ENCODE measurements at regions not wholly inside any gene's neighbourhood (a gene's known extent, or its start where the extent isn't known, plus 50 kb on each side); places are given as distances from the start of the nearest gene placed in this dataset.

DNA sequence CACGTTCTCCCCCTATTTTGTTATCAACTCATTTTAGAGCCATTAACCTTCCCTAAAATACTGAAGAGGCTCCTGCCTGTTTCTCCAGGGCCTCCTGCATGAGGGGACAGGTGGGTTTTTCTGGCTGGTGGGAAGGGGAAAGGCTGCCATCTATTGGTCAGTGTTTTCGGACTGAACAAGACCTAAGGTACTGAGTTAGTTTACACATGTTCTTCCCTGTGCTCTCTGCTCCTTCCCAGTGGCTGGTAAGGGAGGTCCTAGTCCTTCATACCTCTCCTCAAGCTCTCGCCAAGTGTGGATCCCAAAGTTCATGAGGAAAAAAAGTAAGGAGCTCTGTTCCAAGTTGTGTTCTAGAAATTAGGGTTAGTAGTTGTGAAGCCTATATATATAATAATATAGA is 357.5 kb downstream of the FSCB start:
- DNase-seq (ENCODE audit: low spot score), result peak; percentile 47

DNA sequence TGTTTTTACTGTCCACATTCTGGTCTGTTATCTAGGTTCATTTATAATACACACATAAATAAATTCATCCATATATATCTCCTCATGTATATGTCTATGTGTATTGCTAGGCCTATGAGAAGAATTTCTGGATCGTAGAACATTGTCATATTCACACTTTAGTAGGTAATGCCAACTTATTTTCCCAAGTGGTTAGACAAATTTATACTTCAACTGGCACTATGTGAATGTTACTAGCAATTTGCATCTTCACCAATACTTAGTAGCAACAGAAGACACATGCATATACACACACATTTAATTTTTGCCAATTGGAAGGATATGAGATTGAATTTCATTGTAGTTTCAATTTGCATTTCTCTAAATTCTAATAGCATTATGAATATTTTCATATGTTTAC is 365.1 kb downstream of the FSCB start:
- DNase-seq (ENCODE audit: low spot score), result no peak

DNA sequence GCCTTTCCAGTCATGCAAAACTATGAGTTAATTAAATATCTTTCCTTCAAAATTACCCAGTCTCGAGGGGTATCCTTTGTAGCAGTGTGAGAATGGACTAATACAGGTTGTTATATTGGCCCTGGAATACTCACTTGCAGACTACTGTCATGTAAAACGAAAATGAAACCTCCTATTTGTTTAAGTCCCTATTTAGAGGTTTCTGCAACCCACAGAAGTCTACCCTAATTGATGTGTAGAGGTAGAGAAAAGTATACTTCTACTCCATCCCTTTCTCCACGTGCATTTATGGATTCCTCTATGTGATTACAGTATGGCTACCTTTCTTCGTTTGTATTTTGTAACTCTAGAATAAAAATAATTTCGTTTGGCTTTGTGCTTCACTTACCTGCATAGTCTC is 371.1 kb downstream of the FSCB start:
- no peak for DNase-seq (ENCODE audit: low spot score)

DNA sequence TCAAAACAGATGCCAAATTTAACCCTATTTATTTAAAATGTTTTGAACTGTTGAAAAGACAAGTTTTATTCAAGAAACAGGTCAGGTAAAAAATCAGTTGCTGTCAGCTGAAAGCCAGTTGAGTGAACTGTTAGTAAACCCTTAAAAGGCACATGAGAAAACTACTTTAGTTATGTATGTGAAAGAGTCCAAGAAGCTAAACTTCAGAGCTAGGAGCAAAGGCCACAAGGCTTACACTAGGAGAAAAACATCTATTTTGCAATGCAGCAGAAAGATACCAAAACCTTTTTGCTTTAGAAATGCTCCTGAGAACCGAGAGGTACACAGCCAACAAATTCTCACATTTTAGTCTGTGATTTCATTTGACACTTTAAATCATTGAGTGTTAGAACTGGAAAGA is 375.2 kb downstream of the FSCB start:
- DNase-seq (ENCODE audit: low spot score), result no peak

DNA sequence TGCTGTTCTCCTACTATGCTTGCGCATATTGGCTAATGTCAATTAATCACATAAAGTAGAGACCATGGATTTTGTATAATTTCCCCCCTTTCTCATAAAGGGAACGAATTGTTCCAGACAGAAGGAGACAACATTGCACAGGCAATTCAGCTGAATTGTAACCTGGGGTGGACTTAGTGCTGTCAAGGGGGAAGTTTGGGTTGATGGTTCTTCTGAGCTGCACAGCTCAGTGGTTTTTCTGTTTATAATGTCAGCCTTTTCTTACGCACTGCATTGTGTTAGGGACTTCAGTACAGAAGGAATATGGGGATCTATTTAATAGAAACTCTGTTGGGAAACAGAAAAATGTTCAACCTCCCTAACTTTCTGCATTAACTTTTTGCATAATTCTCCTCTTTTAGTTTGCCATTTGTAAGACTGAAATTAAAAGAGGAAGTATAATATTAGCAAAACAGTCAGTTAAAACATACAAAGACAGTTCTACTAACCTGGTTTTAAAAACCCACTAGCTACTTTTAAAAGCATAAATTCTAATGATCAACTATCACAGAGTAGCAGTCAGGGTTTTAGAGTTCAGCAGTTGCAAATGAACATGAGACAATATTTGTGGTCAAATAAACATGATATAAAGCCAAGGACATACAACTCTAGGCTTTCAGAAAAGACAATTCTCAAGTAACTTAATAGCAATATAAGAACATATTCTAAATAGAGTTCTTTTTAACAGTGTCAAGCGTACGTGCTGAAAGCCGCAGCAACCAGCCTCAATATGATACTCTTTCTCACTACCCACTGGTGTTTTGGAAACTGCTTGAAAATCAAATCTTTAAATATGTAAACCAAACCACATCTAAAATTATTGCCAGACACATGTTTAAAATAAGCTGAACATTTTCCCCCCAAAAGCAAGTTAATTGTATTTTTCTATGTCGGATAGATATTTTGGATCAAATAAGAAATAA is 393.0 kb downstream of the FSCB start:
- no peak for DNase-seq (ENCODE audit: low spot score)

DNA sequence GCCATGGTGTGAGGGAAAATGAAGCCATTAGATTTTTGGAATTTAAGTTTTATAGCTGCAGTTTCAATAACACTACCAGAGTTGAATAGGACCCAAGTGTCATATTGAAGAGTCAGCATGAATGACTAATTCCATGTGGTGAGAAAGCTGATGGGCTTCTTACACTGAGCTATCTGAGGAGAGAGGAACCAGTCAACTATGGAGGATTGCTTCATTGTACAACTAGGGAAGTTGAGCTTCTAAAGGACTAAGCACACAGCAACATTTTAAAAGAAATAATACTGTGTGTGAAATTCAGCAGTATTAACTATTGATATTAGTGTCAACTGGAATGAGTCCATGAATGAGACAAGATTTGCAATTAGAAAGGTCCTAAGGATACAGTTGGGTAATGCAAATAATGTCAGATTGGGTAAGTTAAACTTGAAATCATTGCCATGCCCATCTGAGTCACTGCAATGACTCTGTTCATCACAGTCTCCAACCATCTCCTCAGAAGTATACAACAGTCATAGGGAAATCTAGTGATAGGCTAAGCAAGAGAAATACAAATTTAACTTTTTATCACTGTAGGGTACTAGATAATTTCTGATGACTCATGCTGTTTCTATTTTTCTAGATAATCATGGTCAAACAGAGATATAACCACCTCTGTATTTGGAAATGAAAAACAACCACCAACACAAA is 394.2 kb downstream of the FSCB start:
- DNase-seq (ENCODE audit: low spot score), result no peak

DNA sequence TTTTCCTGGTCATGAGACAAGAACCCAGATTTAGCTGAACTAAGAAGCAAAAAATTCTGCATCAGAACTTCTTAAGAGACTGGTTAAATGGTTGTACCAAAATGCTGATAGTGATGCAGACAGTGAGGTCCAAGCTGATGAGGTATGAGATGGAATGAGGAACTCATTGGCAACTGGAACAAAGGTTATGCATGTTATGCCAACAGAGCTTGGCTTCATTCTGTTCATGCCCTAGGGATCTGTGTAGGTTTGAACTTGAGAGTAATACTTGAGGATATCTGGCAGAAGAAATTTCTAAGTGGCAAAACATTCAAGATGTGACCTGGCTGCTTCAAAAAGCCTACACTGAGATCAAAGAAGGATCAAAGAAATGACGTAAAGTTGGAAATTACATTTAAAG is 398.0 kb downstream of the FSCB start:
- DNase-seq (ENCODE audit: low spot score), result no peak

DNA sequence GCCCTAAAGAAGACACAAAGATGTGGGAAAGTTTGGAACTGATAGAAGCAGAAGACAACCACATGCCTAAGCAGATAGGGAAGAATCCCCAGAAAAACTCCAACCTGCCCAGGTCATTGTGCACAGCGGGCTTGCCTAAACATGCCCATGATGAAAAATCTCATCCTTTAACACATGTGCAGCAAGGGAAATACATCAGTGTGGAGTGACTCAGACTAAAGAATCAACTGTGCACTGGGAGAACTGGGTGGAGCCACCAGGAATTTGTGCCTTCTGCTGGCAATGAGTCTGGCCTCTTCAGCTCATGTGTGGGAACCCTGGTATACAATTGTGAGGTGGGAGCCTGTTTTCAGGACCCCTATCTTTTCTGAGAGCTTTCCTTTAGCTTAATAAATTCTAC is 398.5 kb downstream of the FSCB start:
- DNase-seq (ENCODE audit: low spot score), result no peak

DNA sequence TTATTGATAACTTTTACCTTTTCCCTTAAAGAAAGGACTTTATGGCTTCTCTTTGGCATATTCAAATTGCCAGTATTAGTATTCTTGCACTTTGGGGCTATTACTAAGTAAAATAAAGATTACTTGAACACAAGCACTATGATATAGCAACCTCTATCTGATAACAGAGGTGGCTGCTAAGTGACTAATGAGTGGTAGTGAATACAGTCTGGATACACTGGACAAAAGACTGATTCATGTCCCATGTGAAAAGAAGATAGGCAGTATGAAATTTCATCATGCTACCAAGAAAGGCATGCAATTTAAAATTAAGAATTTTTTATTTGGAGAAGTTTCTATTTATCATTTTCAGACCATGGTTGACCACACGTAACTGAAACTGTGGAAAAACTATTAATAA is 399.9 kb downstream of the FSCB start:
- no peak for DNase-seq (ENCODE audit: low spot score)

DNA sequence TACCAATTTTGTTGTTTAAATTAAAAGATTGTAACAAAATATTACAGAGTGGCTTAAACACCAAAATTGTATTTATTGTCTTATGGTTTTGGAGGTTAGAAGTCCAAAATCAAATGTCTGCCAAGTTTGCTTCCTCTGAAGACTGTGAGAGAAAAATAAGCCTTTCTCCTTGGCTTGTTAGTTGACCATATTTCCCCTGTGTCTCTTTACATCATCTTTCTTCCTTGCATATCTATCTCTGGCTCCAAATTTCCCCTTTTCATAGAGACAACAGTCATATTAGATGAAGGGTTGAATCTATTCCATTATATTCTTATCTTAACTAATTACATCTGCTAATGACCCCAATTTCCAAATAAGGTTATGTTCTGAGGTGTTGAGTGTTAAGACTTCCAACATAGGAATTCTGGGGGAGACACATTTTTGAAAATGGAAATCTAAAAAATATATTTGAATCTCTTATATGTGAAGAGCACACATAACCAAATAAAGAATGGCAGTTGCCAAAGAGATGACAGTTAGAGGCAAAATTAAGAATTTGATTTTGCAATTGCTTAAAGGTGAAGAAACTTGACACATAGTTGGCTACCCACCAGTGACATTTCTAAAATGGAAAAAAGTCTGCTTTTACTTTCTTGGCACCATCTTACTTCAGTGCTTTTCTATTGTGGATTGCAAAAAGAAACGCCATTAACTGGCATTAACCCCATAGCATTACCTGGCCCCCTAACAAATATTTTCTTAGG is 407.2 kb downstream of the FSCB start:
- DNase-seq (ENCODE audit: low spot score), result no peak

DNA sequence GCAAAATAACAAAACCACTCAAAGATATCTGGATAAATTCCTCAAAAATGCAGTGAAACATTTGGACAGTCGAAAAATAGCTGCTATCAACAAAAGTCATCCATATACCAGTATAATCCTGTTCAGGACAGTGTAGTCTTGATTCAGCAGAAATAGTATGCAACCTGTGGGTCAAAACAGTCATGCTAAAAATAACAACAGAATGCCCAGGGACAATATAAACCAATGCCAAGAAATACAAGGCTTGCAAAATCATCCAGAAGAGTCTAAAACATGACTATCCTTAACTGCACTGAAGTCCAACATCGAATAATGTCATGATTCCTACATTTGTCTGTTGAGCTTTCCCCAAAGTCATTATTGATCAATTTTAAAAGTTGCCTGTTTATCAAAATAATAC is 425.9 kb downstream of the FSCB start:
- DNase-seq (ENCODE audit: low spot score), result no peak

DNA sequence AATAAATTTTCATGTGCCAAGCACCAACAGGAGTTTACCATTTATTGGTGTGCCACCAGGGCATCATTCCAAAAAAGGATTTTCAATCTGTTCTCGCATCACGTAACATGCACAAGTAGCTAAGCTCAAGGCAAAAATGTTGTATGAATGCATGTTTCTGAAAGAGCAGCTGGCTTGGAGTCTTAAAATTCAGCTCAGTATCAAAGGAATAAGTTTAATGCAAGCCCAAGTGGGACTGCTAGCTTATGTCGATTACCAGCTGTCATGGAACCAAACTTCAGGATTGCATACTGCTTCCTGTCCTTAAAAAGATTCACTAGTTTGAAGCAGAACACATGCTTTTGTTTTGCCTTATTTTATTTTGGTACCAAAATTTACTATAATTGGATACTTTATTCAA is 437.0 kb downstream of the FSCB start:
- DNase-seq (ENCODE audit: low spot score), result no peak

DNA sequence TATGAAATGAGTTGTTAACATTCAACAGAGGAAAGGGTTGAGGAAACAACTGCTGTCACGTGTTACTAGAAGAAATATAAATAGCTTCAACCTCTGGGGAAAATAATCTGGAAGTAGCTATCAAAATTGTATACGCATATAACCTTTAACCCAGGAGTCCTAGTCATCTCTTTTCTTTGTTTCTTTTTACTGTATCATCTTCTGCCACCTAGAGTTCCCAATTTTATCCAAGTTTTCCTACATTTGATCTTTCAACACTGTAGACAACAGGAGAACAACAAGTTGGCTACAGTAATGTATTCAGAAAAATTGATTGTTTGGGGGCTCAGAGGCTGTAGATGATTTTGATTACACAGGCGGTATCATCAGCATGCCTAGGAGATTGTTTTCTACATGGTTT is 453.7 kb downstream of the FSCB start:
- DNase-seq (ENCODE audit: low spot score), result no peak

DNA sequence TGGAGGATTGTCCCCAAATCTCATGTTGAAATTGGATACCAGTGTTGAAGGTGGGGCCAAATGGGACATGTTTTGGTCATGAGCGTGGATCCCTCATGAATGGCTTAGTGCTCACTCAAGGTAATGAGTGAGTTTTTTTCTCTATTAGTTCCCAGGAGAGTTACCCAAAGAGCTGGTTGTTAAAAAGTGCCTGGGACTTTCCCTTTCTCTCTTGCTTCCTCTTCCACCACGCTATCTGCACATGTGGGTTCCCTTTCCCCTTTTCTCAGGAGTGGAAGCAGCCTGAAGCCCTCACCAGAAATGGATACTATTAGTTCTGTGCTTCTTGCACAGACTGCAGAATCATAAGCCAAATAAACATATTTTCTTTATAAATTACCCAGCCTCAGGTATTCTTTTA is 465.4 kb downstream of the FSCB start:
- DNase-seq (ENCODE audit: low spot score), result no peak

DNA sequence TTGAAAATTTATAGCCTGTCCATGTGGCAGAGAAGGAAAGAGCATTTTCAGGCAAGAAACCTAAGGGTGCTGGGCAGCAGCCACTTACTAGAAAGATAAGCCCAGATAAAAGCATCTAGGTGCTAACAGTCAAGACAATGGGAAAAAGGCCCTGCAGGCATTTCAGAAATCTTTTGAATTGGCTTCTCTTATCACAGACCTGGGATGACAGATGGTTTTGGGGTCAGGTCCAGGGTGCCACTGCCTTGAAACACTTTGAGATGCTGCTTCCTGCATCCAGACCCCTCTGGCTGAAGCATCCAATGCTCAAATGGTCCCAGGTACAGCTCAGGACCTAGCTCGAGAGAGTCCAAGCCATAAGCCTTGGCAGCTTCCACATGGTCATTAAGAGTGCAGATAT is 466.5 kb downstream of the FSCB start:
- no peak for DNase-seq (ENCODE audit: low spot score)

DNA sequence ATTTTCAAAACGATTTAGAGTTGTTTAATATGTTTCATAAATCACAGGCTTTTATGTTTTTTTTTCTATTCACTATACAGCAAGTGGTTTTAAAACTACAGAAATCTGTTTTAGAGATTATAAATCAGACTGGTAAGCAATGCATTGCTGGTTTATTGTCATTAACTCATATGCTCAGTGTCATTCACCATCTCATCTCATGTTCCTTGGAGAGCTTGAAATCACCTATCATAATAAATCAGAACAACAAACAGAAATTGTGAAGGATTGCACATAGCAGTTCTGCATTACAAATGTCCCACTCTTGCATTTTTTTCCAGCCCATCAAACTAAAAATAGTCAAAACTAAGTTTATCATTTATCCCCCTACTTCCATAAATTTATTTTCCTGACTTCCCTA is 470.8 kb downstream of the FSCB start:
- no peak for DNase-seq (ENCODE audit: low spot score)

DNA sequence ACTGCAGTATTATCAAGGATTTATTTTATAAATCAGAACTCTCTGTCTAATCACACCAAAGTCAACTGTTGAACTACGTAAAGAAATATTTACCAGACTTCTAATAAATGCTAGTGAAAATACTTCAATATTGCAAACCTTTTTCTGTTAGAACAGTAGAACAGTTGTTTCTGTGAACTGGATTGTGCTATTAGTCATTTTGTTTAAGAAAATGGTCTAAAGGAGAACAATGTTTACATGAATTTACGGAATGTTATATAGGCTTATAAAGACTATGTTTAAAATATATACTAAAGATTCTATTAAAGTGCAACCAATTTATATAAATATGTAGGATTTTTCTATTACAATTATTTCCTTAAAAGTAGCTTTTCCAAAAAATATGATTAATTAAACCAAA is 471.4 kb downstream of the FSCB start:
- no peak for DNase-seq (ENCODE audit: low spot score)

DNA sequence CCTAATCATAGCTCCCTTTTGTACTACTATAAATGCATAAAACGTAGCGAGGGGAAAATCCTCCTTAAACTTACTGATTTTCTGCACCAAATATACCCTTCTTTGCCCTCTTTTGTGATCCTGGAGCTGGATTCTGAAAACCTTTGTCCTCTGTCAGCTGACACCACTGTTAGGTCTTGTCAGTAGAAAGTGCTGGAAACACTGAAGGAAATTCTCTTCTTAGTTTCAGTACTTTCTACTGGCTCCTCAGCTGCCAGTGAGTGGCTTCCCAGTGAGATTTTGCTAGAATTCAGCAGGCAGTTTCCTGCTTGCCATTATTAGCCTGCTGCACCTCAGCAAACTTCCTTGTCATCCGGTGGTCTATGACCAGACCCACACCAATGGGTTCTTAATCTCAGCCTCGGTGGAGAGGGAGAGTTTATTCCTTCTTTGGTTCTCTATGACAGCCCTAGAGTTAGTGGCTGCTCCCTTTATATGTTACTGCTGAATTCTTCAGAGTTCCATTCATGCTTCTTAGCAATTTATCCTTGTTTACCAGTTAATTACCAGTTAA is 476.2 kb downstream of the FSCB start:
- no peak for DNase-seq (ENCODE audit: low spot score)

DNA sequence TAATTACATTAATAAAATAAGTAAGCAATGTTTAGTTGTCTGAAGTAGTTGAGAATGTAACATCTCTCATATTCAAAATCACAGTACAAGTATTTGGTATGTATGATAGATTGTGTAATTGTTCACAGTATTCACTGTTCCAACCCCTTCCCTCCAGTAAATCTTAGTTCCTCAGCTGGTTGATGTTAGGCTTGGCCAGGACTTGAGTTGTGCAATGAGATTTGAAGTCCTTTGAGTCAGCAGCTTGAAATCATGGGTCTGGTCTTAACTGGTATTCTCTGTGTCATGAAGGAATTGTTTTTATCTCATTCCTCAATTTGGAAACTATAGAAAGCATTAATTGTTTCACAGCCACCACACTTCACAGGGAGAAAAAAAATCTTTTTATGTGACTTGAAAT is 477.1 kb downstream of the FSCB start:
- no peak for DNase-seq (ENCODE audit: low spot score)

DNA sequence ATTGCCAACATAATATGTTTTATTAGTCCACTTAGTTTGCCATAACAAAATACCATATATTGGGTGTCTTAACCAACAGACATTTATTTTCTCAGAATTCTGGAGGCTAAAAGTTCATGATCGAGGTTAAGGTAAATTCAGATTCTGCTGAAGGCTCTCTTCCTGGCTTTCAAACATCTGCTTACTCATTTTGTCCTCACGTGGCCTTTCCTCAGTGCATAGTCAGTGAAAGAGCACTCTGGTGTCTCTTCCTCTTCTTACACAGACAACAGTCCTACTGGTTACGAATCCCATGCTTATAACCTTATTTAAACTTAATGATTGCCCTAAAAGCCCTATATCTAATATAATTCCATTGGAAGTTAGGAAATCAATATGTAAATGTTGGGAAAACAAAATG is 479.7 kb downstream of the FSCB start:
- no peak for DNase-seq (ENCODE audit: low spot score)

DNA sequence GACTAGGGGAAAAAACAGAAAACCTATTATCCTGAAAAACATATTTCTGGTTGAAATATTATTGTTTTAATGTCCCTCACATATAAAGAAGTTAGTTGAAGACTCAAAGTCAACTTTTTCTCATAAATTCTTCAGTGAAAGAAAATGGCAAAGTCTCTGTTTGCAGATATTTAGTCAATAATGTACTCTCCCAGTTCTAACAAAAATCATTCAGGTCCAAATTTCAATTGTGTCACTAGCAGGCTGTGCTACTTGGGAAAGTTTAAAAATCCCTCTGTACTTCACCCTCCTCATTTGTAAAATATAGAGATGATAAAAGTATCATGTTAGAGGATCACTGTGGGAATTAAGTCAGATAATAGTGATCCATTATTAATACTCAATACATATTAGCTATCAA is 496.5 kb downstream of the FSCB start:
- no peak for DNase-seq (ENCODE audit: low spot score)

DNA sequence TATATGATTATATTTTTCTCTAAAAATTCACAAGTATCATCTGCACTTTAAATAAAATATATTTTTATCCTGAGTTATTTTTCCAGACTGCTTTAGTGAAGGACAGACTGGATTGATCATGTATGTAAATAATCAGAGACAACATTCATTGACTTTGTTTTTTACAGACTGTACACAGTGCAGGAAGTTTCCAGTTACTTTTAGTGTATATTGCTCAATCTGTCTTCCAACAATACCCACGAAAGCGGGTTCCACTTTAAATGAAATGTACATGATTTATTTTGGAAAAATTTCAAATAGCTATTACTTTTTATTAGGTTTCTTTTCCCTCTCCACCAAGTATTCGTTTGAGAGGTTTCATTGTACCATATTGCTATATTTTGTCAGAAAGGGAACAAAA is 497.0 kb downstream of the FSCB start:
- no peak for DNase-seq (ENCODE audit: low spot score)

DNA sequence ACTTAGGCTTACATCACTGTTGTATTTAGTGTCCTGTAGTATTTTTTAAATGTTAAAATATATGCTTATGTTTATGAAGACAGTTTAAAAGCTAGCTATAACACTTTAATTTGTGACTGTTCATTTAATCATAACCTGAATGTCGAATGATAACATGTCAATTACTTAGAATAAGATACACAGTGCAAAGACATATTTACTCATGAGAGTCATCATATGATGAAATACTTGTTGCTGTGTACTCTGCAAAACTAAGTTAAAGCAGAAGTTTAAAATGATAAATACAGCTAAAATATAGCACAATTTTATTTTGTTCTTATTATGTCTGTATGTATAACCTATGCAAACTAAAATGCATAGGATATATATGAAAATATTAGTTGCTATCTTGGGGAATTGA is 497.4 kb downstream of the FSCB start:
- no peak for DNase-seq (ENCODE audit: low spot score)
